Neural progenitor cell (in vitro differentiated cells): ENCODE measurements at regions not wholly inside any gene's neighbourhood (a gene's known extent, or its start where the extent isn't known, plus 50 kb on each side); places are given as distances from the start of the nearest gene placed in this dataset.
"Not testable (repeated sequence)": the region's sequence is repeated elsewhere in the genome, so short reads cannot be mapped to it uniquely, and the experiment has no call there.

Experiments
- DNase-seq: peaks from one replicate; pipeline ENCODE4 v3.0.0-alpha.2; 2016; ENCODE audit warnings: low spot score
- H2AFZ ChIP-seq: fragments of 200-600 bp; sonication (generic); replicated peaks from 2 replicates; pipeline ENCODE4 v1.6.1; 2016; ENCODE audit warnings: antibody characterized with exemption
- H3F3A ChIP-seq: fragments of 200-600 bp; sonication (generic); 2 replicates; pipeline ENCODE4 v1.6.1; 2016; ENCODE audit warnings: antibody characterized with exemption, low read depth
- H3K27ac ChIP-seq: fragments of 200-600 bp; sonication (generic); 2 replicates; pipeline ENCODE4 v1.5.1; 2016; ENCODE audit warnings: mild to moderate bottlenecking
- H3K27me3 ChIP-seq: fragments of 200-600 bp; sonication (generic); 2 replicates; pipeline ENCODE4 v1.6.1; 2016; ENCODE audit warnings: mild to moderate bottlenecking, moderate library complexity
- H3K36me3 ChIP-seq: fragments of 200-600 bp; sonication (generic); 2 replicates; pipeline ENCODE4 v1.5.1; 2016
- H3K4me1 ChIP-seq: fragments of 200-600 bp; sonication (generic); 2 replicates; pipeline ENCODE4 v1.6.1; 2016; ENCODE audit warnings: mixed run types
- H3K4me2 ChIP-seq: fragments of 200-600 bp; sonication (generic); 2 replicates; pipeline ENCODE4 v1.6.1; 2016
- H3K4me3 ChIP-seq: fragments of 200-600 bp; sonication (generic); 2 replicates; pipeline ENCODE4 v1.5.1; 2016
- H3K79me2 ChIP-seq: fragments of 200-600 bp; sonication (generic); 2 replicates; pipeline ENCODE4 v1.6.1; 2016; ENCODE audit warnings: low read depth
- H3K9ac ChIP-seq: fragments of 200-600 bp; sonication (generic); 2 replicates; pipeline ENCODE4 v1.6.1; 2016
- H3K9me3 ChIP-seq: fragments of 200-600 bp; sonication (generic); 2 replicates; pipeline ENCODE4 v1.5.1; 2016; ENCODE audit warnings: low read depth
- H4K20me1 ChIP-seq: fragments of 200-600 bp; sonication (generic); 2 replicates; pipeline ENCODE4 v1.6.1; 2016; ENCODE audit warnings: low read depth
- H3K27ac Mint-ChIP-seq: 3 replicates; pipeline ENCODE4 v1.8.0; 2021; ENCODE audit warnings: mixed read lengths
- H3K27me3 Mint-ChIP-seq: 2 replicates; pipeline ENCODE4 v1.8.0; 2022; ENCODE audit warnings: low read depth, mild to moderate bottlenecking, inconsistent platforms, moderate library complexity, mixed read lengths; ENCODE audit not compliant: insufficient read depth
- H3K36me3 Mint-ChIP-seq: 3 replicates; pipeline ENCODE4 v1.8.0; 2021; ENCODE audit warnings: mixed read lengths
- H3K4me1 Mint-ChIP-seq: 3 replicates; pipeline ENCODE4 v1.8.0; 2021; ENCODE audit warnings: mixed read lengths
- H3K4me3 Mint-ChIP-seq: 3 replicates; pipeline ENCODE4 v1.8.0; 2021; ENCODE audit warnings: mild to moderate bottlenecking, moderate library complexity, mixed read lengths
- H3K9me3 Mint-ChIP-seq: 3 replicates; pipeline ENCODE4 v1.8.0; 2020; ENCODE audit warnings: mixed read lengths
- EZH2 ChIP-seq: fragments of 200-600 bp; sonication (generic); IDR thresholded peaks from 2 replicates; pipeline ENCODE4 v1.6.1; 2017; ENCODE audit warnings: antibody characterized with exemption, mild to moderate bottlenecking, moderate library complexity
- EZH2phosphoT487 ChIP-seq: fragments of 200-600 bp; sonication (generic); IDR thresholded peaks from 2 replicates; pipeline ENCODE4 v1.6.1; 2017; ENCODE audit warnings: antibody characterized with exemption
- TF ChIP-seq, protein P1 (sequence below): fragments of 200-600 bp; sonication (generic); IDR thresholded peaks from 2 replicates; pipeline ENCODE4 v1.5.1; 2017; ENCODE audit warnings: antibody characterized with exemption, mild to moderate bottlenecking

DNA sequence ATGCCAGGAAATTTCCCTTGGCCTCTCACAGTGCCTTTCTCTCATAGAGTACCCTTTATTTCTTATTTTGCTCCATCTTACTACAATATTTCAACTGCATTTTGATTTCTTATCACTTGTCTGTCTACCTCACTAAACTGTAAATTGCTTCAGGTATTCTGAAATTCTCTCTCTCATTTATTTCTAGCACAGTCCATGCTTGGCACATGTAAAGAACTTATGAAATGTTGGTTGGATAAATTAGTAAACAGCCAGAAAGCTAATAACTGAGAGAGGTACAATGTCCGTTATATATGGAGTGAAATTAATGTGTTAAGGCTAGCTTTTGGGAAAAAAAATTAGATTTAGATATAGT lies 138.3 kb upstream of the RFC3 start:
- no peaks in the 10 kb centered on the region for H4K20me1 ChIP-seq
- Mint-ChIP-seq H3K4me3 (no peak overlapping the region), H3K27me3 (peaks cover 6% of the 10 kb centered on the region), H3K36me3 (no peaks in the 10 kb centered on the region), H3K4me1 (peaks cover 20% of the 10 kb centered on the region), H3K27ac (no peak overlapping the region), H3K9me3 (peaks cover 6% of the 10 kb centered on the region)
- H2AFZ ChIP-seq, result no peak overlapping the region
- H3K79me2 ChIP-seq, result no peaks in the 10 kb centered on the region
- H3K27me3 ChIP-seq, result no peaks in the 10 kb centered on the region
- H3F3A ChIP-seq, result no peaks in the 10 kb centered on the region
- H3K4me2 ChIP-seq, result no peak overlapping the region
- no peak overlapping the region for H3K27ac ChIP-seq
- no peak overlapping the region for H3K9ac ChIP-seq
- H3K4me1 ChIP-seq, result no peaks in the 10 kb centered on the region
- H3K36me3 ChIP-seq, result no peaks in the 10 kb centered on the region
- no peaks in the 10 kb centered on the region for H3K9me3 ChIP-seq
- no peak for DNase-seq
- TF ChIP-seq, protein P1, sequence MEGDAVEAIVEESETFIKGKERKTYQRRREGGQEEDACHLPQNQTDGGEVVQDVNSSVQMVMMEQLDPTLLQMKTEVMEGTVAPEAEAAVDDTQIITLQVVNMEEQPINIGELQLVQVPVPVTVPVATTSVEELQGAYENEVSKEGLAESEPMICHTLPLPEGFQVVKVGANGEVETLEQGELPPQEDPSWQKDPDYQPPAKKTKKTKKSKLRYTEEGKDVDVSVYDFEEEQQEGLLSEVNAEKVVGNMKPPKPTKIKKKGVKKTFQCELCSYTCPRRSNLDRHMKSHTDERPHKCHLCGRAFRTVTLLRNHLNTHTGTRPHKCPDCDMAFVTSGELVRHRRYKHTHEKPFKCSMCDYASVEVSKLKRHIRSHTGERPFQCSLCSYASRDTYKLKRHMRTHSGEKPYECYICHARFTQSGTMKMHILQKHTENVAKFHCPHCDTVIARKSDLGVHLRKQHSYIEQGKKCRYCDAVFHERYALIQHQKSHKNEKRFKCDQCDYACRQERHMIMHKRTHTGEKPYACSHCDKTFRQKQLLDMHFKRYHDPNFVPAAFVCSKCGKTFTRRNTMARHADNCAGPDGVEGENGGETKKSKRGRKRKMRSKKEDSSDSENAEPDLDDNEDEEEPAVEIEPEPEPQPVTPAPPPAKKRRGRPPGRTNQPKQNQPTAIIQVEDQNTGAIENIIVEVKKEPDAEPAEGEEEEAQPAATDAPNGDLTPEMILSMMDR, result no peak
- no peak for TF ChIP-seq EZH2
- TF ChIP-seq EZH2phosphoT487, result no peak
- H3K4me3 ChIP-seq, result no peak overlapping the region

GRCh38 chr13:33682020-33682564 lies 135.9 kb upstream of the RFC3 start:
- no peak overlapping the region for H3K27ac ChIP-seq
- no peak overlapping the region for H3K4me3 Mint-ChIP-seq
- H3K27me3 Mint-ChIP-seq, result peaks cover 4% of the 10 kb centered on the region
- no peaks in the 10 kb centered on the region for H3K27me3 ChIP-seq
- no peaks in the 10 kb centered on the region for H4K20me1 ChIP-seq
- H3K4me2 ChIP-seq, result no peak overlapping the region
- no peak overlapping the region for H2AFZ ChIP-seq
- H3K9me3 ChIP-seq, result no peaks in the 10 kb centered on the region
- no peak overlapping the region for H3K27ac Mint-ChIP-seq
- no peak overlapping the region for H3K4me3 ChIP-seq
- TF ChIP-seq, protein P1, result no peak
- TF ChIP-seq EZH2phosphoT487 (no peak), EZH2 (no peak)
- H3K9ac ChIP-seq, result no peak overlapping the region
- H3K4me1 Mint-ChIP-seq, result peaks cover 10% of the 10 kb centered on the region
- no peaks in the 10 kb centered on the region for H3K4me1 ChIP-seq
- peaks cover 6% of the 10 kb centered on the region for H3K9me3 Mint-ChIP-seq
- no peaks in the 10 kb centered on the region for H3K36me3 Mint-ChIP-seq
- H3F3A ChIP-seq, result no peaks in the 10 kb centered on the region
- no peak for DNase-seq
- no peaks in the 10 kb centered on the region for H3K36me3 ChIP-seq
- H3K79me2 ChIP-seq, result no peaks in the 10 kb centered on the region

DNA sequence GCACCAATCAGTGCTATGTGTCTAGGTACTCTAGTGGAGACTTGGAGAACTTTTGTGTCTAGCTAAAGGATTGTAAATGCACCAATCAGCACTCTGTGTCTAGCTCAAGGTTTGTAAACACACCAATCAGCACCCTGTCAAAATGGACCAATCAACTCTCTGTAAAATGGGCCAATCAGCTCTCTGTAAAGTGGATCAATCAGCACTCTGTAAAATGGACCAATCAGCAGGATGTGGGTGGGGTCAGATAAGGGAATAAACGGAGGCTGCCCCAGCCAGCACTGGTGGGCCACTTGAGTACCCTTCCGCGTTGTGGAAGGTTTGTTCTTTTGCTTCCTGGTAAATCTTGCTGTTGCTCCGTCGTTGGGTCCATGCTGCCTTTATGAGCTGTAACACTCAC lies 135.3 kb upstream of the RFC3 start:
- H3K27ac ChIP-seq, H3K9me3 Mint-ChIP-seq: not testable (repeated sequence)

DNA sequence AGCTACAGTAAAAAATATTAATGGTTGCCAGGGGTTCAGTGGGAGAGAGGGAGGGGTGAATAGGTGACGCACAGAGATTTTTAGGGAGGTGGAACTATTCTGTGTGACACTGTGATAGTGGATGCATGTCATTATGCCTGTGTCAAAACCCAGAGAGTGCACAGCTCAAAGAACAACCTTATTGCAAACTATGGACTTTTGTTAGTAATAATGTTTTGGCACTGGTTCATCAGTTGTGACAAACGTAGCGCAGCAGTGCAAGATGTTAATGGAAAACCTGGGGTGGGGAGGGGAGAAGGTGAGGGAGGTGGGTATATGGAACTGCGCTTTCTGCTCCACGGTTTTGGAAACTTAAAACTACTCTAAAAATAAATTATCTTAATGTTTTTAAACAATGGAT lies 134.6 kb upstream of the RFC3 start:
- Mint-ChIP-seq H3K27me3 (peaks cover 4% of the 10 kb centered on the region), H3K4me1 (peaks cover 10% of the 10 kb centered on the region), H3K36me3 (no peaks in the 10 kb centered on the region)

More for the DNA sequence above, 135.3 kb upstream of the RFC3 start:
- H3K4me1 ChIP-seq, H3K27ac Mint-ChIP-seq, H2AFZ ChIP-seq, H4K20me1 ChIP-seq, DNase-seq, H3K36me3 ChIP-seq, H3F3A ChIP-seq, H3K9ac ChIP-seq, H3K4me3 ChIP-seq, H3K4me3 Mint-ChIP-seq, H3K79me2 ChIP-seq, H3K27me3 ChIP-seq, H3K27me3 Mint-ChIP-seq, H3K36me3 Mint-ChIP-seq, H3K4me2 ChIP-seq, H3K9me3 ChIP-seq: not testable (repeated sequence)
- peaks cover 10% of the 10 kb centered on the region for H3K4me1 Mint-ChIP-seq

More for the DNA sequence above, 134.6 kb upstream of the RFC3 start:
- Histone ChIP-seq H3K9me3 (no peaks in the 10 kb centered on the region), H3K27ac (no peak overlapping the region), H3K4me3 (no peak overlapping the region), H3F3A (no peaks in the 10 kb centered on the region), H3K9ac (no peak overlapping the region), H3K79me2 (no peaks in the 10 kb centered on the region), H4K20me1 (no peaks in the 10 kb centered on the region), H3K4me1 (no peaks in the 10 kb centered on the region), H3K4me2 (no peak overlapping the region), H3K27me3 (no peaks in the 10 kb centered on the region), H3K36me3 (no peaks in the 10 kb centered on the region), H2AFZ (no peak overlapping the region)
- DNase-seq, result no peak
- Mint-ChIP-seq H3K27ac (no peak overlapping the region), H3K9me3 (peaks cover 6% of the 10 kb centered on the region), H3K4me3 (no peak overlapping the region)
- TF ChIP-seq, protein P1, result no peak
- TF ChIP-seq EZH2 (no peak), EZH2phosphoT487 (no peak)
